GM21367 (cell line): ENCODE measurements at regions not wholly inside any gene's neighbourhood (a gene's known extent, or its start where the extent isn't known, plus 50 kb on each side); places are given as distances from the start of the nearest gene placed in this dataset.

Source experiments
- ATAC-seq: cut with Tn5 transposase; IDR thresholded peaks from one replicate; pipeline ENCODE4 v1.9.1; 2021; ENCODE audit not compliant: unreplicated experiment

DNA sequence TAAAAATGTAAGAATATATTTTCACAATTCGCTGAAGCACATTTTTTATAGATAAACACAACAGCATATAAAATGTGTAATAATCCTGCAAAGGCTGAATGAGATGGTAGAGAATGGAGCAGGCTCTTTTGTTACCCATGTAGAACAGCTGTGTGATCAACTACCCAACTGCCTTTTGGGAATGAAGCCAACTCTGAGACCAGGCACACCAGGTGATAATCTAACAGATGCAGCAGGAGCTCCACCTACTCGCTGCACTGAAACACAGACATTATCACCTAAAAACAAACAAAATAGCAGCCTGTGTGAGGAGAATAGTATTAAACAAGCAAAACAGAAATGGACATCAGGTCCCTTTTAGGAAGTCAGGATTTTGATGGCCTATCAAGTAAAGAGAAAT is 183.3 kb downstream of the CCDC59 start:
- no peak for ATAC-seq

DNA sequence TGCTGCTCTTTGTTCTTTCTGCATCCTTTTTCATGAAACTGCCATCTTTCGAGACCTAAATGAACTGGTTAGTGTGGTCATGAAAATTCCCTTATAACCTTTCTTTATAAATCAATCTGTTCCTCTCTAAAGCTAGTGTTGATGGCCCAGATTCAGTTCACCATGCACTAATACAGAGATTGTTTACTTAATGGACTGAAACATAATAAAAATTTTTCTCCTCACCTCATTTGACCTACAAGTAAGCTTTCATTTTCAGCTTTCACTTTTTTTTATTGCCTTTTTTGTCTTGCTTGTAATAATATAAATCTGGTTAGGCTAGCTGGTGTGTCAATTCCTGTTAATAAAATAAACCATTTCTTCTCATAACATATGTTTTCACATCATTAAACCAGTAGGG is 183.8 kb downstream of the CCDC59 start:
- no peak for ATAC-seq

DNA sequence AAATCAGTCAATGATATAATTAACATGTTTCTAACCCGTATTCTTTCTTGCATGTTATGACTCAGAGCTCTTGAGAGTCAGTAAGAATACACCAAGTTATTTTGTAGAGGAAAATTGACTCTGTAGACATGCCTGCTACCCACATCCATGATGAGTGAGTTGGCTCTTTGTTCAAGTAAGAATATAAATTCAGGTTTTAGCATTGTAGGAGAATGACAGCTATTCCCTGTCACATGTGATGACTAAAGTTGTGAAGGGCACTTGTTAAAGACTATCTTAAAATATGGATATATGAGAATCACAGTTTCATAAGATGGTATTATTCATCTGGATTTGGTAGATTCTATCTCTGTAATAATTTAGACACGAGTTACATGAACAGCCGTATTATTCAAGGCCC is 209.1 kb downstream of the CCDC59 start:
- no peak for ATAC-seq

DNA sequence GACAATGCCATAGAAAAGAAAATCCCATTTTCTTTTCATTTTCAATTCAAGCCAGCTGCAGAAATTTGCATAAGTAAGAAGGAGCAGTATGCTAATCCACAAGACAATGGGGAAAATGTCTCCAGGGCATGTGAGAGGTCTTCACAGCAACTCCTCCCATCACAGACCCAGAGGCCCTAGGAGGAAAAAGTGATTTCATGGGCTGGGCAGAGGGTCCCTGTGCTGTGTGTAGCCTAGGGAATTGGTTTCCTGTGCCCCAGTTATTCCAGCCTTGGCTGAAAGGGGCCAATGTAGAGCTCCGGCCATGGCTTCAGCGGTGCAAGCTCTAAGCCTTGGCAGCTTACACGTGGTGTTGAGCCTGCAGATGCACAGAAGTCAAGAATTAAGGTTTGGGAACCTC is 211.4 kb downstream of the CCDC59 start:
- no peak for ATAC-seq

DNA sequence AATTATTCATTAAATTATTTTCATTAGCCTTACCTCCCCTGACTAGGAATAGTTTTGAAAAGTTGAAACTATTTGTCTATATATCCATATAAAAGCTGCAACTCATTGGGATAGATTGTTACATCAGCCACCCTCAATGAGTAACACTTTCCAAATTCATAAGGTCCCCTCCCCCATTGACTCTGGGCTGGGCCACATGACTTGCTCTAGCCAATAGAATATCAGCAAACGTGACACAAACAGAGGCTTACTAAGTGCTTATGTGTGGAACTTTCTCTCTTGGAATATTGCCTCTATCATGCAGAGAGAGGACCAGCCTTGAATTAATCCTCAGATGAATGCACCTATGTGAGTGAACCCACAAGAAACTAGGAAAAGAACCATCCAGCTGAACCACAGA is 213.7 kb downstream of the CCDC59 start:
- ATAC-seq = no peak

DNA sequence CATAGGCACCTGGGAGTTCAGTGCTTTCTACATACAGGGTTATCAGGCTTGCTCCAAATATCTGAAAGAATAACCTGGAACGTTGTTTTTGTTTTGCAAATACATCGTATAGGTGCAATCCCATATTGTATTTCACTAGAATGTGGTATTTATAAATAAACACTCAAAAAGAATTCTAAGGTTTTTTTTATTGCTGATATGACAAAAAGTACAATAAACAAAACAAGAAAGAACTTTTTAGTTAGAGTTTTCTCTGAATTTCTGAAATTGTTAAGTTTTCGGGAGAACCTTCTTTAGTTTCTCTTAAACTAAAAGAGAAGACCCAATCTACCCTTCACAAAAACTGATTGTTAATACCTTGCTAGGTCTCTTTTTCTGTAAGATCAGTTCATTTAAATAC is 225.8 kb downstream of the CCDC59 start:
- no peak for ATAC-seq

DNA sequence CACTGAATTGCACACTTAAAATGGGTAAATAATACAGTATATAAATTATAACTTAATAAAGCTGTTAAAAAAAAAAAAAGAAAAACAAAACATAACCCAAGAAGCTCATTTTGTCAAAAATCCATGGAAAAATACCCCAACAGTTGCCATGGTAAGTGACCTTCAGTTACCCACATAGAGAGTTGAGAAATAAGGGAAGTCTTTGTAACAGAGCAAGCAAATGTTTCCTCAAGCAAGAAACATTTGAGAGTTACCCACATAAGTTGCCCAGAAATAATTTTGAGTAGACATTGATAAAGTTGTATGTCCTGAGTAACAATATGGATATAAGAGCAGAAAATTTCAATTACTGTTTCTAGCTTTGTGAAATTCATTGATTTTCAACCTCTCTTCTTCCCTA is 227.4 kb downstream of the CCDC59 start:
- ATAC-seq = no peak

DNA sequence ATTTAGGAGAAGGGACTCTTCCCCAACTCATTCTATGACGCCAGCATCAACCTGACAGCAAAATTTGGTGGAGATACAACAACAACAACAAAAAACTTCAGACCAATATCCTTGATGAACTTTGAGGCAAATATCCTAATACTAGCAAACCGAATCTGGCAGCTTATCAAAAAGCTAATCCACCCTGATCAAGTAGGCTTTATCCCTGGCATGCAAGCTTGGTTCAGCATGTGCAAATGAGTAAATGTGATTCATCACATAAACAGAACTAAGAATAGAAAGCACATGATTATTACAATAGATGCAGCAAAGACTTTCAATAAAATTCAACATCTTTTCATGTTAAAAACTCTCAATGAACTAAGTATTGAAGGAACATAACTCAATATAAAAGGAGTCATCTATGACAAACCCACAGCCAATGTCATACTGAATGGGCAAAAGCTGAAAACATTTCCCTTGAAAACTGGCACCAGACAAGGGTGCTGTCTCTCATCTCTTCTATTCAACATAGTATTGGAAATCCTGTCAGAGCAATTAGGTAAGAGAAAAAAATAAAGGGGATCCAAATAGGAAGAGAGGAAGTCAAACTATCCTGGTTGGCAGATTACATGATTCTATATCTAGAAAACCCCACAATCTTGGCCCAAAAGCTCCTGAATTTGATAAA is 233.3 kb downstream of the CCDC59 start:
- ATAC-seq = no peak

DNA sequence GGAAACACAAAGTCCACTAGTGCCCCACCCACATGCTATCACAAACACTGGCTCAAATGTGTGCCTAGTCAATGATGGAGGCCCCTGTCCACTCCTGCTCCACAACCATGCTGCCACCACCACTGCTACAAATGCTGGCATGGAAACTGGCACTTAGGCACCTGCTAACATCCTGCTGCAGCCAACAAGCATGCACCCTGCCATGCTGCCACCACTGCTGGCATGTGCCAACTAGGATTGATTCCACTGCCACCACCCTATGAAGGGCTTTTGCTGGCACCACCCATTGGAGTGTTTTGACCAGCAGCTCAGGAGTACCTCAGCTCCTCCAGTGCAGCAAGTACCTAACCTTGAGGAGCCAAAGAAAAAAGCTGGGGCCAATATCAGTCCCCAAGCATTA is 236.6 kb downstream of the CCDC59 start:
- no peak for ATAC-seq

DNA sequence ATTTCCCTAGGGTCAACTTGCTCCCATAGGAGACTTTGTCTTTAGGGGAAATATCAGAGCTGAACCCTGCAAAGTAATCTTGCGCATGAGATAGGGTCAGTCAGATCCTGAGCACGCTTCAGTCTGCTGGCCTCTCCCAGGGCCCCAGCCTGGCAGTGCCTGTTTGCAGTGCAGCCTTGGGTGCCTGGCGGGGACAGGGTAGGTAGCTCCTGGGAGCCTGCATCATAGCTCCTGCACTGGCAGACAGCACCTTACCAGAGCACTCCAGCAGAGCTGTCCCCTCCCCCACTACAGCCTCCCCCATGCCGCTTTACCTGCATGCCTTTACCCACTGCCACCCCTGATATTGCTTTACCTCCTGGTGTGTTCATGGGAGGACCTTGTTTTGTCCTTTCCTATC is 237.3 kb downstream of the CCDC59 start:
- no peak for ATAC-seq

DNA sequence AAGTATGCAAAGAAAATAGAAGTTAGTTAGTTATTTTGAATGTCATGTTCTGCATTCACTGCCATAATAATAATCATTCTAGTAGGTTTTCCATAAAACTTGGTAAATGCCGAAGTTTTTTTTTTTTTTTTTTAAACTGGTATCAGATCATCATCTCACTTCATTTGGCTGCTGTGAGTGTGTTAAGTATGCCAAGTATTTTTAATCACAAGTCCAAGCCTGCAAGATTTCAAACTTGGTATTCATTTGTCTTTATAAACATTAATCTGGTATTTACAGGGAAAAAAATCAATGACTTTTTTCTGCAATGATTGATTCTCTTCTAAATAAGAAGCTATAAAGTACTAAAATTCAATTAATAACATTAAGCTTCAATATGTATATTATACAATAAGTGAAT is 248.9 kb downstream of the CCDC59 start:
- ATAC-seq = no peak

DNA sequence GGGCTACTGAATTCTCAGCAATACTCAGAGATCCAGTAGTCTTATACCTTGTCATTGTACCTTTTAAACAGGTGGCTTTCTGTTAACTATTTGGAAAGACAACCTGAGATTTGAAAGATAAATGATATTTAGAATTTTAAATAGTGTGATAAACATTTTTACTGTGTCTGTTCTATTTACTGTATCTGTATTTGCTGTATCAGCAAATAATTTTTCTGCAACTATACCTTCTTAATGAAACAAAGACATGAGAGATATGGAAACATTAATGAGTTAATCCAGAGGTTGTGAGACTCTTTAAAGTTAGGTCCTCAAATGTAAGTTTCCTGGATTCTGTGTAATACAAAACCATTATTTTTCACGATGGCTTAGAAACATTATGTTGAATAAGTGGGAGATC is 249.6 kb downstream of the CCDC59 start:
- no peak for ATAC-seq

DNA sequence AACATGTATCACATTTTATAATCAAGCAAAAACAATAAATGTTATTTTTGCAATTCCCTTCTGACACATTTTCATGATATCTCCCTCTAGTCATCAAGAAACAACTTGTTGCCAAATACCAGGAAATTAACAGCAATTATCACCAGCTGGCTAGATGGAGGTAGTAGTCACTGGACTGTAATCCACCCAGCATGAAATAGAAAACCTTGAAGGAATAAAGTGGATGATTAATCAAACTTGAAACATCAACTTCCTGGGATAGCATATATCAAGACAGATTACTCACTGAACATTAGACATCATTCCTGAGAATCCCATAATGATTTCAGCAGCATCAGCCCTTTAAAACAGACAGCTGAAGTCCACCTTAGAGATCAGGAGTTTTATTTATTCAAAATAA is 259.0 kb downstream of the CCDC59 start:
- ATAC-seq = no peak

DNA sequence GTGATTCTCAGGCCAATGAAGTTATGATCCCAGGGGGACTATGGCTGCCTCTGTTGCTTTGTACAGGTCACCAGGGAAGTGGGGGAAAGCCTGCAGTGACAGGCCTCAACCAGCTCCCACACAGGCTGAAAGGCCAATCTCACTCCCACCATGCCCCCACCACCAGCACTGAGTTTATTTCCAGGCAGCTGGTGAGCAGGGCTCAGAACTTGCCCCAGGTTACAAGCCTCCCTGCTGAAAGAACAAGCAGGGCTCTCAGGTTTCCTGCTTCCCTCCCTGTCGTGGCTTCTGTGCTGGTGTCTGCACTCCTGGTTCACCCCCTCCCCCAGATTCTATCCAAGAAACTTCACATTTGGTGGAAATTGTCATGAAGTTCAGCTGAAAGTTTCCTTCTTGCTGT is 260.3 kb downstream of the CCDC59 start:
- ATAC-seq = no peak

DNA sequence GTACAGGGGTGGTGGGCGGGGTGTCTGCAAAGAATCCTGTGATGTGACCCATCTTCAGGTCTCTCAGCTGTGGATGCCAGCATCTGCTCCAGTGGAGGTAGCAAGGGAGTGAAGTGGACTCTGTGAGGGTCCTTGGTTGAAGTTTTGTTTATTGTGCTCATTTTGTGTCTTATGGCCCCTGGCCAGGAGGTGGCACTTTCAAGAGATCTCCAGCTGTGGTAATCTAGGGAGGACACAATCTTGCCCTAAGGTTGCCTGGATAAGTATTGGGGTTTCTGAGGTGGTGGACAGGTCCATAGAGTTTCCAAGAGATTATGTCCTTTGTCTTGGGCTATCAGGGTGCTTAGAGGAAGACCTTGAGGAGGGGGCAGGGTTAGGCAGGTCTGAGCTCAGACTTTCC is 260.7 kb downstream of the CCDC59 start:
- ATAC-seq = no peak

DNA sequence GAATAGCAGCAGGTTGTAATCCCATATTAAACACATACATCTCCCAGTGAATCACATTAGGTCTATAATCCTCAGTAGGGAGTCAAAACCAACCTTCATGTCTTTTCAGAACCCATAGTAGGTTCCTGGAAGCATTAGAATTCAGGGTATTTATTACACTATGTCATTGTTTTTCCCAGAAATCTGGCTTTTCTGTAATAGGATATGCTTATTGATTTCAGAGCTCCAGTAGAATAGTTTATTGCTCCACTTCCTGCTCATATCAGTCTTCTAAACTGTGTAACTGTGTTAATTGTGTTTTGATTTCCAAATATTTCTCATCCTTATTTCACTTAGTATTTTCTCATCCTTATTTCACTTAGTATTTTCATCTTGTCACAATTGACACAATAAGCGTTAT is 268.0 kb downstream of the CCDC59 start:
- ATAC-seq = no peak

DNA sequence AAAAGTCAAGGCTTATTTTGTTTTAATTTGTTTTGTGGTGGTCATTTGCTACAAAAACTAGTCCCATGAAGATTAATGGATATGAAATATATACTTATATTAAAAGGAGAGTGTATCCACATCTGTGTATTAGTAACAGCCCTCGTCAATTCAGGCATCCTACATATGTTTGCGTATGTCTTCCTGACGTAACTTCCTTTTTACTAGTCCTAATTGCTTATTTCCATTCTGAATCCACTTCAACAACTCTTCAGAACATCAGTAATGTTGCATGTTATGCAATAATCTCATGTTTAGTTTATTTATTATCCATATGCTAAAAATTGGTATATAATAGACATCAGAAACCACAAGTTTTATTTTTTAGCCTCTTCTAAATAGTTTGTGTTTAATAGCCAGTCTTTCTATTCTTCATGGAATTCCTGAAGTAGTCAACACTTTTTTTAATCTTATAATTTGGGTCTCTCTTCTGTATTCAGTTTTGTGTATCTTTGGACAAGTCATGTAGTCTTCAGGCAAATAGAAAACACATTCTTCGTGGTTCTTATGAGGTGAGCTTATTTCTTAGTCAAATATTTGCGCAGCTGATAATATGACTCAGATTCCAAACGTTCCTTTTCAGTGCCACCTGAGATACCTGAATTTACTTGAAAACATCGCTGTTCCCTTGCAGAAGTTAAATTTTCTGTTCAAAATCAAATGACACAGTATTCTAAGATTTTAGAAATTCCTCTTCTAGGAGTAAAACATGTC is 268.6 kb downstream of the CCDC59 start:
- ATAC-seq = no peak

DNA sequence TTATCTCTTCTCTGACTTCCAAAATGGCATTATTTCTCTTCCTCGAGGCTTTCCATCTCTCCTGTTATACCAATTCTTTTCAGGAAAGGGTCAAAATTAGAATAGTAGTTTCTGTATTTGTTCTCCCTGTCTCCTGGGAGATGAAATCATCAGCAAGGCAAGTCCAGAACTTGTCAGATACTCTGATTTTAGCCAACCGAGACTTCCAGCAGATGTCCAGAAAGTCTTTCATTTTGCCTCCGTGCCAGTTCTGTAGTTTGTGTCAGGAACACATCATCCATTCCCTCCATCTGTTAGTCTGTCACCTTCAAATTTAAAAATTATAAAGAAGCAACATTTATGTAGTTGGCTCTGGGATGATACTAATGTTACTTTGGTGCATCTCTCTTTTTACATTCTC is 275.7 kb downstream of the CCDC59 start:
- no peak for ATAC-seq

DNA sequence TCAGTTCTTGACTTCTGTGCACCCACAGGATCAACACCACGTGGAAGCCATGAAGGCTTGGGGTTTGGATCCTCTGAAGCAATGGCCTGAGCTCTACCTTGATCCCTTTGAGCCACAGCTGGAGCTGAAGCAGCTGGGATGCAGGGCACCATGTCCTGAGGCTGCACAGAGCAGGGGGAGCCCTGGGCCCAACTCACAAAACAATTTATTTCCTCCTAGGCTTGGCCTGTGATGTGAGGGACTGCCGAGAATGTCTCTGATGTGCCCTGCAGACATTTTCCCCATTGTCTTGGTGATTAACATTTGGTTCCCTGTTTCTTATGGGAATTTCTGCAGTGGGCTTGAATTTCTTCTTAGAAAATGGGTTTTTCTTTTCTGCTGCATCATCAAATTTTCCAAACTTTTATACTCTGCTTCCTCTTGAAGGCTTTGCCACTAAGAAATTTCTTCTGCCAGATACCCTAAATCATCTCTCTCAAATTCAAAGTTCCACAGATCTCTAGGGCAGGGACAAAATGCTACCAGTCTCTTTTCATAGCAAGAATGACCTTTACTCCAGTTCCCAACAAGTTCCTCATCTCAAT is 288.2 kb downstream of the CCDC59 start:
- no peak for ATAC-seq

DNA sequence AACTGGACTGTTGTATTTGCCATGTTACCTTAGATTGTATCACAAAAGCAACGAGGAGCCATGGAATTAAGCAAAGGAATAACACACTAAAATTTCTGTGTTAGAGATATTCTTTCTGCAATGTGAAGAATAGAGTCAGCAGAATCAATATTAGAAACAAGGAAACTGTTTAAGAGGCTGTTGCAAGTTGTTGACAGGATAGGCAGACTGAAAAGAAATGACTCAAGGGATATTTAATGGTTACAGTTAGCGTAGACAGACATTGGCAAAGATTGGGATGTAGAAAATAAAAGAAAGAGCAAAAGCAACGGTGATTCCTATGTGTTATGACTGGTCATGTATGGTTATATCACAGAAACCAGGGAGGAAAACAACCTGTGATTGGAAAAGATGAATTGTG is 299.0 kb upstream of the PPFIA2 start:
- no peak for ATAC-seq

DNA sequence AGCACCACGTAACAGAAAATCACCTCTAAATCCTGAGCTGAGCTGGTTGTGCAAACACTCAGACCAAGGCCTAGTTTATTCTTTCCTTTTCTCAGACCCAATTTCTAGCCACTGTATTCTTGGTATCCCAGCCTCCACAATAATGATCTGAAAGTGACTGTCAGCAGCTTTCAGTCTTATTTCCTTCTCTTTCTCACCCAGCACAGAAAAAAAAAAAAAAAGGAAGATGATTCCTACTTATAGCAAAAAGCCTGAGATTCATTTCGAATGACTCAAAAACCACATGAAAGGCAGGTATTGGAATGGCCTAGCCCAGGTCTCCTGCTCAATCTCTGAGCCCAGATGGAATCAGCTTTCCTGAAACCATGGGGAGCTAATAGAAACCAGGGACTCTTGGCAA is 298.6 kb upstream of the PPFIA2 start:
- no peak for ATAC-seq

DNA sequence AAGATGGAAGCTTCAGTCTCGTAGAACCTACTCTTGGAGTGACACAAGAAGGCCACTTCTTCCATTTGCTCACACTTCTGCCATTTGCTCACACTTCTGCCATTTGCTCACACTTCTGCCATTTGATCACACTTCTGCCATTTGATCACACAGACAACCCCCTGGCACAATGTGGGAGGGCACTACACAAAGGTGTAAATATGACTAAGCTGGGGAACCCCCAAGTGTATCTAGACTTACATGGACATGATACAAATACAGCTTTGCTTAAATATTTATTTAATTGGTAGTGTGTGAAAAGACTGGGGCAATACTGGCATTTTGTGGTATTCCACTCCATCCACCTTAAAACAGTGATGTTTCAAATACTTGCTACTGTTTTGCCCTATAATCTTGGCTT is 296.2 kb upstream of the PPFIA2 start:
- no peak for ATAC-seq

DNA sequence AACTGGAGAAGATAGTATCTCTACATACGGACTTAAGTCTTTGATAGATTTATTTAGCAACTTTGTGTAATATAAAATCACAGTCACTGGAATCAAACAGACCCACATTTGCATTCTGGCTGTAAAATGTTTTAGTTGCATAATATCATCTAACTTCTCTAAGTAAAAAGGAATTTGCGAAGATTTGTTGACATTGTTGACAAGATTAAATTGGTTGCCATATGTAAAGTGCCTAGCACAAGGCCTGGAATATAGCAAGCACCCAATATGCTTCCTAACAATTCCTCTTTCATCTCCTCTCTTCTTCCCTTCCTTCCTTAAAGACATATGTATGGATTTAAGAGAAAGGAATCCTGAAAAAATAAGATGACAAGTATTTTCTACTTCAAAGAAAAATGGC is 295.4 kb upstream of the PPFIA2 start:
- no peak for ATAC-seq
